HG02981 (cell line): ENCODE measurements at regions not wholly inside any gene's neighbourhood (a gene's known extent, or its start where the extent isn't known, plus 50 kb on each side); places are given as distances from the start of the nearest gene placed in this dataset.
"Not testable (repeated sequence)": the region's sequence is repeated elsewhere in the genome, so short reads cannot be mapped to it uniquely, and the experiment has no call there.

Experiments
- ATAC-seq: cut with Tn5 transposase; IDR thresholded peaks from one replicate; pipeline ENCODE4 v1.9.1; 2021; ENCODE audit warnings: mild to moderate bottlenecking, moderate library complexity; ENCODE audit not compliant: unreplicated experiment

GRCh38 chr3:164927728-164928127 is 150.6 kb downstream of the SI start:
- no peak for ATAC-seq

GRCh38 chr3:164918905-164919304 is 159.4 kb downstream of the SI start:
- no peak for ATAC-seq

- ATAC-seq = no peak
Observed at GRCh38 chr3:164912916-164913315, 165.4 kb downstream of the SI start.

GRCh38 chr3:164903820-164904451 is 174.4 kb downstream of the SI start:
- no peak for ATAC-seq

GRCh38 chr3:164897342-164897741 is 181.0 kb downstream of the SI start:
- no peak for ATAC-seq

- ATAC-seq = no peak
Observed at GRCh38 chr3:164890061-164890460, 188.2 kb downstream of the SI start.

GRCh38 chr3:164883171-164883570 is 195.1 kb downstream of the SI start:
- no peak for ATAC-seq

DNA sequence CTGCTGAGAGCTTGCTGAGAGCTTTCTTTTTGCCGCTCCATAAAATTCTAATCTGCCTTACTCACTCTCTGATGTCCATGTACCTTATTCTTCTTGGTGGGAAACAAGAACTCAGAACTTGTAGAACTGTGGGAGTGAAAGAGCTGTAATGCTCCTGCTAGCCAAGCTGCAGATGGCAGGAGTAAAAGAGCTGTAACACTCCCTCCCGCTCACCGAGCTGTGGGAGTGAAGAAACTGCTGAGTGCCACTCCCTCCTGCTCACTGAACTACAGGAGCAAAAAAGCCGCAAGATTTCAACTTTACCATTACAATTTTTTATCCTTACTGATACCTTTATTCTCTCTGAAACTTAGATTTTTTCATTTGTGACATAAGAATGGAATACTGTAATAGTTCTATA is 199.1 kb downstream of the SI start:
- no peak for ATAC-seq

- no peak for ATAC-seq
Observed at GRCh38 chr3:164864454-164864853, 213.8 kb downstream of the SI start.

GRCh38 chr3:164852866-164853265 is 225.4 kb downstream of the SI start:
- ATAC-seq = no peak

DNA sequence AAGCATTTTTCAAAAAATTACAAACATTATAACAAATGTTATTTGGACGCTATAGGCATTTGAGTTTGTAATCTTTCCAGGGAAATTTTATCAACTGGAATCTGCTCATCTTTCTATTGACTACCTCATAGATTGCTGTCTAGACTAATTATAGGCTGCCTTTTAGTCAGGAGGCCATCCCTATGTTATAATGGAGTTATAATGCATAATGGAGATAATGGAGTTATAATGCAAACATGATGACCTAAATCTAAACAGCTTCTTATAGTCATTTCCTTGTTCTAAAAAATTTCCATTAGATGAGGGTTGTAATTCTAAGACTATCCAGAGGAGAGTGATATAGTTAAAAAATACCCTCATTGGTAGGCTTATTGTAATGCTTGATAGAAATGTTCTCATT is 226.4 kb downstream of the SI start:
- ATAC-seq = no peak

DNA sequence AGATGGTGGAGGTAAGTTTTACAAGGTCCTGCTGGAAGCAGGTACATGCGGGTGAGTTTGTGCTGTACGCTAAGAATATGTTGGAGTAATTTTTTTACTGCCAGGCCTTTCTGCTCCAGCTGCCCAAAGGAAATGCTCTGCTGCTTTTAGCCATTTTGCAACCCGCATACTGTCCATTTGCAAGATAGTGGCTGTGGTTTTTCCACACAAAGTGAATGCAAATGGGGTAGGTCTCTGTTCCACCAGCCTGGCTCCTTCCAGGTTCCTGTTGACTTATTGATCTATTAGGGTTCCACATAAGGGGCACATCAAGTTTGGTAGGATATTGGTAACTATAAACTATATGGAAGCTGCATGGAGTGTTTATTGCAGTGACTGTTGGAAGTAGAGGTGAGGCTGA is 227.1 kb downstream of the SI start:
- ATAC-seq = no peak

GRCh38 chr3:164848923-164849322 is 229.4 kb downstream of the SI start:
- no peak for ATAC-seq

GRCh38 chr3:164845739-164846138 is 232.6 kb downstream of the SI start:
- no peak for ATAC-seq

DNA sequence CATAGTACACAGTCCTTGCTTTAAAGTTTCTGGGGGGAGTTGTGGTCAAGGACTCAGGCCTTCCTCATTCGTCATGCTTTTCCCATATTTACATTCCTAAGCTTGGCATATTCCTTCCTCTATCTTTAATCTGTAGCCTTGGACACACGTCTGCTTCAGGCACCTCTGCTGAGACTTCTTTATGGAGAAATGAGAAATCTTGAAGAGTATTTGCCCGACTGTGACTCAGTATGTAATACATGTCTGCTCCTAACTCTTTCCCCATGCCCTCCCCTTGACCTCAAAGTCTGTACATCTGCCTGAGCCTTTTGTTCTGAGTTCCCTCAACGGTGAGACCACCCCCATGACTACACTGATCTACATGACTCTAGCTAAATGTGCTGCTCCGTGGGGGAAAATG is 246.1 kb downstream of the SI start:
- no peak for ATAC-seq

- no peak for ATAC-seq
Observed at GRCh38 chr3:164818318-164818717, 260.0 kb downstream of the SI start.

GRCh38 chr3:164814106-164814505 is 264.2 kb downstream of the SI start:
- no peak for ATAC-seq

GRCh38 chr3:164812042-164812441 is 266.3 kb downstream of the SI start:
- no peak for ATAC-seq

DNA sequence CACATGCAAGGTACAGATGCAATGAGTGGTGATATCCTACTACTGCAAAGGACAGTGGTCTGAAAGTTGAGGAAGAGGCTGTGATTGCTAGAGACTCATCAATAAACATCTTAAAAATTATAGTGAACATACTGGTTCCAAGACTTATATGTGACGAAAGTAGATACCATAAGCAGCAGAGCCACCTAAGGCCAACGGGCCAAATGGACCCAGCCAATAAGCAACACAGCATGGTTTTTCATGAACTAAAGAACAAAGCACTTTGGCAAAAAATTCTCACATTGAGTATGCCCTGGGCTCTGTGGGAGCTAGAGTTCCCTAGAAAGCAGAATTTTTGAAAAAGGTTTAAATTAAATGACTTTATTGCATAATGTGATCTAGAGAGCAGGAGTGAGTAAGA is 272.1 kb downstream of the SI start:
- ATAC-seq = no peak

DNA sequence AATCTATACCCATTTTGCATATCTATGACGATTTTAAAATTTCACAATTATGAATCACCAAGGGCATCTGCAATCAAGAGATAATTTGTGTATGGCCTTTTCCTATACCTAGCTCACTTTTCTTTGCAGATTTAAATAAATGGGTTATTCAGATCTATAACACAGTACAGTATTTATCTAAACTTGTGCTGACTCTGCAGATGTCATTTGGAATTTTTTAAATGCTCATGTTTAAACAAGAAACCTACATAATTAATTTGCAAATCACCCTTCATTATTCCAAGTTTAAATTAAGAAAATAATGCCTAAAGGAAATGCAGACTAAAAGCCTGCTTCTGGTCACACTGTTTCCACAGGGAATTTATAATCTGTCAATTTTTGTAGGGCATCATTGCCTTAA is 284.2 kb downstream of the SI start:
- no peak for ATAC-seq

GRCh38 chr3:164791263-164791662 is 287.0 kb downstream of the SI start:
- no peak for ATAC-seq

DNA sequence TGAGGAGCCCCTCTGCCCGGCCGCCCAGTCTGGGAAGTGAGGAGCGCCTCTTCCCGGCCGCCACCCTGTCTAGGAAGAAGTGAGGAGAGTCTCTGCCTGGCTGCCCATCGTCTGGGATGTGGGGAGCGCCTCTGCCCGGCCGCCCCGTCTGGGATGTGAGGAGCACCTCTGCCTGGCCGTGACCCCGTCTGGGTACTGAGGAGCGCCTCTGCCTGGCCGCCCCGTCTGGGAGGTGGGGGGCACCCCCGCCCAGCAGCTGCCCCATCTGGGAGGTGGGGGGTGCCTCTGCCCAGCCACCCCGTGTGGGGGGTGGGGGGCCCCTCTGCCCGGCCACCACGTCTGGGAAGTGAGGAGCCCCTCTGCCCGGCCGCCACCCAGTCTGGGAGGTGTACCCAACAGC is 293.9 kb downstream of the SI start:
- ATAC-seq = not testable (repeated sequence)

DNA sequence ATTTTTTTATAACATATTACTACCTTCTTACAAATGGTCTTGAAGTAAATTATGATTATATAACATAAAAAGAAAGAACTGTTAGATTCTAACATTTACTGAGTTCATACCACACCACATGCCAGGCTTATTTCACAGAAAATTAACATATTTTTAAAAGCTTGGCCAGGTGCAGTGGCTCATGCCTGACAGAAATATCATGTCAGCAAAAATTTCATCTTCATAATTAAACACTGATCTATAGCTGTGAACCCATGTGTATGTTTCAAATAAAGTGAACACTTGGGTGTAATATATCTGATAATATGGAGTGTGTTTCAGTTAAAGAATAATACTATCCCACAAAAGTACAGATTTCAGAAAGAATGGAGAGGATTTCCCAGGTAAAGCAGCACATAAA is 296.5 kb downstream of the SI start:
- no peak for ATAC-seq
